Loucy (cell line): ENCODE measurements at regions not wholly inside any gene's neighbourhood (a gene's known extent, or its start where the extent isn't known, plus 50 kb on each side); places are given as distances from the start of the nearest gene placed in this dataset.
"Not testable (repeated sequence)": the region's sequence is repeated elsewhere in the genome, so short reads cannot be mapped to it uniquely, and the experiment has no call there.

Experiments used
- H2AFZ ChIP-seq: fragments of 200-600 bp; sonication (generic); 2 replicates; pipeline ENCODE4 v1.6.0; 2016; ENCODE audit warnings: antibody characterized with exemption, mild to moderate bottlenecking, low read length, moderate library complexity
- H3F3A ChIP-seq: fragments of 200-600 bp; 2 replicates; pipeline ENCODE4 v1.6.0; 2016; ENCODE audit warnings: antibody characterized with exemption, low read depth, mild to moderate bottlenecking
- H3K27me3 ChIP-seq: fragments of 200-600 bp; sonication (generic); 2 replicates; pipeline ENCODE4 v1.6.1; 2014; ENCODE audit warnings: low read length, mild to moderate bottlenecking; ENCODE audit not compliant: insufficient read depth, poor library complexity, severe bottlenecking
- H3K36me3 ChIP-seq: fragments of 200-600 bp; sonication (generic); 2 replicates; pipeline ENCODE4 v1.6.1; 2016; ENCODE audit warnings: low read length; ENCODE audit not compliant: insufficient read depth
- H3K4me1 ChIP-seq: fragments of 200-600 bp; sonication (generic); 2 replicates; pipeline ENCODE4 v1.5.1; 2014; ENCODE audit warnings: low read length, mild to moderate bottlenecking; ENCODE audit not compliant: insufficient read depth, poor library complexity, severe bottlenecking
- H3K4me2 ChIP-seq: fragments of 200-600 bp; sonication (generic); 2 replicates; pipeline ENCODE4 v1.6.0; 2014; ENCODE audit warnings: antibody characterized with exemption, low read length, low read depth, mild to moderate bottlenecking; ENCODE audit not compliant: poor library complexity, severe bottlenecking
- H3K4me3 ChIP-seq: fragments of 200-600 bp; sonication (generic); 2 replicates; pipeline ENCODE4 v1.5.1; 2014; ENCODE audit warnings: low read length, mild to moderate bottlenecking, mixed read lengths; ENCODE audit not compliant: poor library complexity, severe bottlenecking
- H3K79me2 ChIP-seq: fragments of 200-600 bp; sonication (generic); 2 replicates; pipeline ENCODE4 v1.6.1; 2014; ENCODE audit warnings: low read length; ENCODE audit not compliant: insufficient read depth
- H3K9ac ChIP-seq: fragments of 200-600 bp; sonication (generic); 2 replicates; pipeline ENCODE4 v1.6.0; 2014; ENCODE audit warnings: mild to moderate bottlenecking, low read depth, low read length, moderate library complexity; ENCODE audit not compliant: poor library complexity, severe bottlenecking
- H3K9me2 ChIP-seq: fragments of 200-600 bp; sonication (generic); replicated peaks from 2 replicates; pipeline ENCODE4 v1.6.1; 2016; ENCODE audit warnings: low read depth, low read length, mixed read lengths
- H3K9me3 ChIP-seq: fragments of 200-600 bp; sonication (generic); 2 replicates; pipeline ENCODE4 v1.6.1; 2014; ENCODE audit warnings: mild to moderate bottlenecking, antibody characterized with exemption, low read length, low read depth; ENCODE audit not compliant: insufficient read depth
- H4K20me1 ChIP-seq: fragments of 200-600 bp; sonication (generic); 2 replicates; pipeline ENCODE4 v1.6.0; 2014; ENCODE audit warnings: antibody characterized with exemption, low read length, mild to moderate bottlenecking; ENCODE audit not compliant: insufficient read depth, poor library complexity, severe bottlenecking
- CTCF ChIP-seq: fragments of 200-600 bp; sonication (generic); conservative IDR thresholded peaks from 2 replicates; pipeline ENCODE4 v1.5.1; 2014; ENCODE audit warnings: mild to moderate bottlenecking, antibody characterized with exemption, low read length
- EZH2phosphoT487 ChIP-seq: fragments of 200-600 bp; IDR thresholded peaks from 2 replicates; pipeline ENCODE4 v1.6.1; 2018; ENCODE audit warnings: antibody characterized with exemption, mild to moderate bottlenecking, moderate library complexity, borderline replicate concordance

DNA sequence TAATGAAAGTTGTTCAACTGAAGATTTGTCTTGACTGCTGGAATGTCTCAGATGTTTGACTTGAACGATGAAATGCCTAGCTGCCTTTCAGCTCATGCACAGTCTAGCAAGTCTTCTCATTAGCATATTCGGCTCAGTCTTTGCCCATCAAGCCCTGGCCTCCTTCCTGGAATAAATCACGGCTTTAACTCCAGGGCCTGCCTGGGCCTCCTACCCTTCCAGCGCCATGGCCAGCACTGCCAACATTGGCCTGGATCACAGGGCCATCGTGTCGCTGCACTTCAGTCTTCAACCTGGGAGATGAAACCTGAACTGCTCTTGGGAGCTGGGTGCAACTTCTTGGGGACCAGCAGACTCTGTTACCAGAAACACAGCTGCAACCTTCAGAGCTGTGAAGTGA lies 126.7 kb upstream of the TMEM260 start:
- Histone ChIP-seq H3K4me2 (no peak overlapping the region), H3K9me2 (no peaks in the 10 kb centered on the region), H3K4me1 (no peaks in the 10 kb centered on the region), H3F3A (no peaks in the 10 kb centered on the region), H3K4me3 (no peak overlapping the region), H4K20me1 (no peaks in the 10 kb centered on the region), H3K27me3 (no peaks in the 10 kb centered on the region), H3K36me3 (no peaks in the 10 kb centered on the region), H3K9me3 (peaks cover 8% of the 10 kb centered on the region; the same call in 1 of the 2 replicates), H2AFZ (no peak overlapping the region), H3K79me2 (no peaks in the 10 kb centered on the region), H3K9ac (no peak overlapping the region)
- TF ChIP-seq EZH2phosphoT487 (no peak), CTCF (no peak)

GRCh38 chr14:56454680-56455079 lies 124.9 kb upstream of the TMEM260 start:
- H3K9me2 ChIP-seq, H3K79me2 ChIP-seq, H3K36me3 ChIP-seq, H3F3A ChIP-seq, H3K4me2 ChIP-seq, H4K20me1 ChIP-seq, H3K9ac ChIP-seq, H3K27me3 ChIP-seq, H3K4me3 ChIP-seq, H3K4me1 ChIP-seq, H3K9me3 ChIP-seq, H2AFZ ChIP-seq: not testable (repeated sequence)

GRCh38 chr14:56460469-56460868 lies 119.1 kb upstream of the TMEM260 start:
- H3K9ac ChIP-seq: no peak overlapping the region
- H2AFZ ChIP-seq: no peak overlapping the region
- H3K4me2 ChIP-seq: no peak overlapping the region
- H3K9me3 ChIP-seq: no peaks in the 10 kb centered on the region; the same call in 1 of the 2 replicates
- H3K4me1 ChIP-seq: no peaks in the 10 kb centered on the region
- no peaks in the 10 kb centered on the region for H3K79me2 ChIP-seq
- H3K27me3 ChIP-seq: no peaks in the 10 kb centered on the region
- no peaks in the 10 kb centered on the region for H4K20me1 ChIP-seq
- H3K36me3 ChIP-seq: no peaks in the 10 kb centered on the region
- H3F3A ChIP-seq: no peaks in the 10 kb centered on the region
- H3K9me2 ChIP-seq: no peaks in the 10 kb centered on the region
- TF ChIP-seq EZH2phosphoT487 (no peak), CTCF (no peak)
- H3K4me3 ChIP-seq: no peak overlapping the region
